ENCODE measurements at regions not wholly inside any gene's neighbourhood (a gene's known extent, or its start where the extent isn't known, plus 50 kb on each side); places are given as distances from the start of the nearest gene placed in this dataset.

DNA sequence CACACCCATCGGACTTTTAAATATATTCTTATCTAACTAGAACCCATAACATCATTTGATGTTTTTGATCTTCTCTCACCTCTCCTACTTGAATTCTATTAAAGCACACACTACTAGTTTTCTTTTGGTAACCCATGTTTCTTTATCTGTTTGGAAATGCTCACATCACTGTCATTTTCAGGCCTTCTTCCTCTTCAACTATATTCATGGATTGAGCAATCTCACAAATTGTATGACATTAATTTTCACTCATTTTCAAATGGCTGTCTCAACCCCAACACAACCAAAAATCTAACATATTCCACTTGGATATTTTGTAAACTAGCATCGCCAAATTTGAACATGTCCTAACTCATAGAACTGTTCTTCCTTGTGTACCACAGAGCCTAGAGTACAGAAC is 488.0 kb upstream of the SEMA3A start:
- DNase-seq (ENCODE audit: low spot score) = no peak

DNA sequence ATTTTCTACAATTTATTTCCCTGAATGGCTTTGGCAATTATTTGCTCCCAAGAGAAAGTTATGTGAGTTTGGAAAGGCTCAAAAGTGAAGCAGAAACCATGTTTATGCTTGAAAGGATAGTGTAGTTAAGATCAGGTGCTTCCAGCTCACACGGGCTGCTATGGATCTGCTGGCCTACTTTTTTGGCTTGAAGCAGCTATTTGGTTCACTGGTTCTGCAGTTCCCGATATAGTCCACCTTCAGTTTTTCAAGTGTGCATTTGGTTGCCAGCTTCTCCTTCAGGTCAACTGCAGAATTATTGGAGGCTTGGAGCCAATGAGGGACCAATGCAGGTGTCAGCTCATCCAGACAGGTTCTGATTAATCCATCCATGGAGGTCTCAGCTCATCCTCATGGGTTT is 484.3 kb upstream of the SEMA3A start:
- no peak for DNase-seq (ENCODE audit: low spot score)

DNA sequence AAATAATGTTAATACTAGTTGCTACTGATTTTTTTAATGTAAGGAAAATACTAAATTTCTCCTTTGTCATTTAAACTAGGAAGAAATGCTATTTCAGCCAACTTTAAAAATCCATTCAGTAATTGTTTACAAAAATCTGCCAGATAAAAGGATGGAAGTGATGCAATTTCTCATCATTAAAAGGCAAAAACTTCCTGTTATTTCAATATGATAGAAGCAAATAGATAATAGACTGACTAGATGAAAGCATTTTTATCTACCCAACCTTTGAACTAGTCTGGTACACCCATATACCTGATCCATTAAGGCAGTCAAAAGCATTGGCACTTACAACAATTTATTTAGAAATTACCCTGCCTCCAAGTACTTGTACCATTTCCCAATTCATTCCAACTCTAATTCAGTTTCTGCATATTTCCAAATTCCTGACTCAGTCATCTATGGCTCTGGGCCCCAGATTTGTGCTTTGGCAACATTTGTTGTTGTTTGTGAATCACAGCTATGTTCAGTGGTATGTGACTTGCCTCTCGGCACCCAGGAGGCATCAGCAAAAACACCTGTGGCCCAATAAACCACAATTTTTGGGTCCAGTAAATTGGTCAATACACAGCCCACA is 482.6 kb upstream of the SEMA3A start:
- no peak for DNase-seq (ENCODE audit: low spot score)

DNA sequence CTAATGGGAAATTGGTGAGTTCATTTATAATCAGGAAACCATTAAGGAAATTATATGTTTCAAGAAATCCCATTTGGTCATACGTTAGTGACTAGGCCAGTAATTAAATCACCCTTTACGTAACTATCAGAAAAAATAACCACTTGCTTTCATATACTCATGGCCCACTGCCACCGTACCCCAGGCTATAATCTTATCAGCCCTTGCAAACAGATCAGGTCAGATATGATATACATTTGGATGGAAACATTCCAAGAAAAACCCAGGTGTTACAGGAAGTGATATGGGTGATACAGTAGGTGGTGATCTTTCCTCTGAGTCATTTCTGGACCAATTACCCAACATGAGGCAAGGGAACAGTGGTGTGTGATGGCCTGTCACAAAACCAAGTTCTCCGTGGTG is 481.0 kb upstream of the SEMA3A start:
- no peak for DNase-seq (ENCODE audit: low spot score)

DNA sequence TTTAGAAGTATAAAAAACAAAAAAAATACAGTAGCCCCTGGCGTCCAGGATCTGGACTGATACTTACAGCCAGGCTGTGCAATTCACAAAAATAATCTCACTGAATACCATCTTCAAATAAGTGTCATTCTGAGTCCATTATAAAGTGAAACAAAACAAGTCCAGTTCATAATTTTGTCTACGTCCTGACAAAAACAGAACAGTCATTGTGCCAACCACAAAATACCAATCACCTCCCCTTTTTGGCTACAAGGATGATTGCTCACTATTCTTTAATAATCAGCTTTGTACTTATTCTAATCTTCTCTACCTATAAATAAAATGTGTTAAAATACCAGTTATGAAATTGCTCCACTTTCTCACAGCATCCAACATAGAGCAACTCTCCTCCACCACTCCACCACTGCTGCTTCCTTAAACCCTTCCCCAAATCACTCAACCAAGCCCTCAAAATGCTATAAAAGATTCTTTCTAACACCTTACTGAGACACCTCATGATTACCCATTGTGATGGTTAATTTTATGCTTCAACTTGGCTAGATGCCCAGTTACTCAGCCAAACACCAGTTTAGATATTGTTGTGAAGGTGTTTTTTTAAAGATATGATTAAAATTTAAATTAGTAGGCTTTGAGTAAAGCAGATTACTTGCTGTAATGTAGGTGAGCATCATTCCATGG is 479.8 kb upstream of the SEMA3A start:
- no peak for DNase-seq (ENCODE audit: low spot score)

DNA sequence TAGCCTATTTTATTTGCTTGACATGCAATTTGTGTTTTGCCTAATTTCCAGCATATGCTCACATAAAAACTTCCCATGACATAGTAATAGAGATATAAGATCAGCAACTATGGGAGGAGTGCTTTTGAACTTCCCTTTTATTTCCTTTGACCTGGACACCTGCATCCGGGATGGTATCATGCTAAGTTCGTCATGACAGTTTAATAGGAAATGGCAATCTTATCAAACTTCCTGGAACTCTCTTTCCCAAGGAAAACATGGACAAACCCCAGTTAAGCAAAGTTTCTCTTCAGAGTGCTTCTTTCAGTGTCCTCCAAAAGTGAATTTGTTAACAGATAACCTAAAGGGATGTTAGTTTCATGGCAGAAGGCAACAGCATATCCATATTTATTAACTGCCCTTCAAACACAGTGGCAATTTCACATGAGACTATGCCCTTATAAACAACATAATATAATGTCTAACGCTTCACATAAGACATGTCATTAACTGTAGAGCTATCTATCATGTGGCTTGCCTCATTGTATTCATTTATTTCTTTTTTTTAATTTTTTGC is 474.7 kb upstream of the SEMA3A start:
- no peak for DNase-seq (ENCODE audit: low spot score)

DNA sequence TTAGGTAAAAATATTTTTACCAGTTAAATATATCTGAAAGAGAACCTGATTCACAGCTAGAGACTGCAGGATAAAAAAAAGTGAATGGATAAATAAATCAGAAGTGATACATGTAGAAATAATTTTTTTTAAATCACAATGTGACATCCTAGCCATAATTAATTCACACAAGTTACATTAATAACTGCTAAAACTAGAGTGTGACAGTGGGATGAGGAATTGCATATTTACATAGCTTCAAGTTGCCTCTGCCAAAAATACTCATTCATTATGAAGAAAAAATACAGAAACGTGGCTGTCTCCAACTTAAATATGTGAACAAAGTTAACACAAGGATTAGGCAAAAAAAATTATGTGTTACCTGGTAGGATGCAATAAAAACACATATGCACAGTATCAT is 473.5 kb upstream of the SEMA3A start:
- no peak for DNase-seq (ENCODE audit: low spot score)

DNA sequence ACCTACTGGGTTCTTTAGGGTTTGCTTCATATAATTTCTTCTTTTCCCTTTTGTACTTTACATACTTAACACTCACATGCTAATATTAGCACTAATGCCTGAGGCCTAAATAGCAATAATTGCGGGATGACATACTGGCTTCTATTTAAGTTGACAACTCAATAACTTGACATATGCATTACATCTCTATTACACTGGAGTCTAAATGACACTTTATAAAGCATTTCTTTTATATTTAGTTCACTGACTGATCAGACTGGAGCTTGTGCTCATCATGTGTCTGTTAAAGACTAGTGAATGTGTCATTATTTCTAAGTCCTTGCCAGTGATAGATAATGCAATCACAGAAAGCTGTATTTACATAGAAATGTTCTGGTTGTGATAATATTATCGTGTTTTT is 472.1 kb upstream of the SEMA3A start:
- DNase-seq (ENCODE audit: low spot score) = no peak

DNA sequence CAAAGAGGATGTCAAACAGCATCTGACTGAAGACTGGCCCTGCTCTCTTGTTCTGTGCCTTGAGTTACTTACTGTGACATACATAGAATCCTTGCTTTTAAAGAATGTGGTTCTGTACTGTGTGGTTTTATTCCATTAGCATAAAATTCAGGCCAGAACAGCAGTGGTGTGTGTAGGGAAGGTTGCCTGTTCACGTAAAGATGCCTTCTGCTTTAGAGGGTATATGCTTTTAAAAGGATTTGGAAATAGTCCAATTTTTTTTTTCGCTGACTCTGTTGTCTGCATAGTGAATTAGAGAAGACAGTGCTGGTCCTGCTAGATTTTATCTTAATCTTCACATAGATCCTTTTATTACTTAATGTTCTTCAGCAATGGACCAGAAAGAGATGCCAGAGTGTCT is 470.8 kb upstream of the SEMA3A start:
- DNase-seq (ENCODE audit: low spot score) = no peak

DNA sequence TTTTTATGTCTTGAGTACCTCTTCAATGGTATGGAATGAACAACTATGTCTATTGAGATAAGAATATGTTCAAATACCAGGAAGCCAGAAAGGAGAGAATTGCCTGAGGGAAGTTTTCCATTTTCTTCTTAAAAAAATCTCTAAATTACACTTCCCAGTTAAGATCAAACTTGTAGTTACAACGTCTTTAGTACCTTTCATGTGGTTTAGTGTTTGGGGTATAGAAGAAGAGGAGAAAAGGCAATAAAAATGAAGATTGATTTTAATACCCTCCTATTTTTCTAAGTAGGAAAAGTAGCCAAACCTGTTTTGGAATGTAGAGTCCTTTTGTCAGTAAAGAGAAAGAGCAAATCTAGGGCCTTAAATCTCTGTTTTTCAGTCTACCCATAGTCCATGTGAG is 470.0 kb upstream of the SEMA3A start:
- no peak for DNase-seq (ENCODE audit: low spot score)

DNA sequence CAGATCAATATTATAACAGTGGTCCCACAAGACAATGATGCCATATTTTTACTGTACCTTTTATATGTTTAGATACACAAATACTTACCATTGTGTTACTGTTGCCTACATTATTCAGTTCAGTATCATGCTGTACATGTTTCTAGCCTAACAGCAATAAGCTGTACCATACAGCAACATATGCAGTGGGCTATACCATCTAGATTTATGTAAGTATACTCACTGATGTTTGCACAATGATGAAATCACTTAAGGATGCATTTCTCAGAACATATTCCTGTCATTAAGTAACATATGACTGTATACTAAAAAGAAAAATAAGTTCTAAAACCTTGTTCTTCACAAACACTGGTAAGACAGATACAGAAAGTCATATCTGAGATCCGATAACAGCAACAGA is 468.6 kb upstream of the SEMA3A start:
- DNase-seq (ENCODE audit: low spot score) = no peak

DNA sequence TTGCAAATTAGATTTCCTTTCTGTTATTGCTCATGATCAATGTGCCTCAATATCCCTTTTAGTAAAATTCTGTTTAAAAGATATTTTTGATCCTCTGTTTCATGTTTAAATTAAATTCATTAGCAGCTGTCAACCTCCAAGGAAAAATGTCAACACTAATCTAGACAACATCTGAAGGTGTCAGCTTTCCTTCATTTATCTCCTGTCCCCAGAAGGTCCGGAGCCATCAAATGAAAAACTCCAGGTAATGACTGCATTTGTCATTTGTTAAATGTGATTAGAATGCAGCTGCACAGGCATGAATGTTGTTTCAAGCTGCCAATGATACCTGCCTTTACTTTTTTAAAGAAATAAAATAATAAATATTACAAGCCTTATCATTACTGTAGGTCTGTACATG is 463.7 kb upstream of the SEMA3A start:
- no peak for DNase-seq (ENCODE audit: low spot score)

DNA sequence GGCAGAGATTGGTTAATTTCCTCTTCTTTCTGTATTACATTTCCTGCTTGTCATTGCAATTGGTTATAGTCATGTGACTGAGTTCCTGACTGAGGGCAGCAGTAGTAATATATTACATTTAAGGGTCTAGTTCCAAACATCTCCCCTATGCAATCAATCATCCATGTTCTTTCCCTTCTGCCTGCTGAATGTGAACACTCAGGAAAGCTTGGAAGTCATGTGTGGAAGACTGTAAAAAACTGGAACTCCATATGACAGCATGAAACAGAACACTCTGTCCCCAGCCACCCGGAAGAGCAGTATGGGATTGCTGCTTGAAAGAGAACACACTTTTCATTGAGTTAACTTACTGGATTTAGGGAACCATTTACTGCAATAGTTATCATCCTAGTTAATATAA is 459.7 kb upstream of the SEMA3A start:
- DNase-seq (ENCODE audit: low spot score) = no peak

DNA sequence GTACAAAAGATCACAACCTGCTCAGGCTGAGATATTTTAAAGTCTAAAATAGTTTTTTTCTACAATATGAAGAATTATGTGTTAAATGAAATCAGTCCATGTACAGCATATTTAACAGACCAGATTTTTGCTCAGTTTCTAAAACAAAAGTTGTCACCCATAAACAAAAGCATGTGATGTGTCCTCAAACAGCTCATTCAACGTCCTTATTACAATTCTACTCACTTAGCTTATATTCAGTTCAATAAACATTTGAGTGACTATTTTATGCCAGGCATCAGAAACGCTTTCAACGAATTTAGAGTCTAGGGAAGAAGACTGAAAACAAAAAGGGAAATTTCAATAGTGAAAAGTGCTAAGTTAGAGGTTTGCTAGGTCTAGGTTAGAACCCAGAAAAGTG is 457.3 kb upstream of the SEMA3A start:
- DNase-seq (ENCODE audit: low spot score) = no peak

DNA sequence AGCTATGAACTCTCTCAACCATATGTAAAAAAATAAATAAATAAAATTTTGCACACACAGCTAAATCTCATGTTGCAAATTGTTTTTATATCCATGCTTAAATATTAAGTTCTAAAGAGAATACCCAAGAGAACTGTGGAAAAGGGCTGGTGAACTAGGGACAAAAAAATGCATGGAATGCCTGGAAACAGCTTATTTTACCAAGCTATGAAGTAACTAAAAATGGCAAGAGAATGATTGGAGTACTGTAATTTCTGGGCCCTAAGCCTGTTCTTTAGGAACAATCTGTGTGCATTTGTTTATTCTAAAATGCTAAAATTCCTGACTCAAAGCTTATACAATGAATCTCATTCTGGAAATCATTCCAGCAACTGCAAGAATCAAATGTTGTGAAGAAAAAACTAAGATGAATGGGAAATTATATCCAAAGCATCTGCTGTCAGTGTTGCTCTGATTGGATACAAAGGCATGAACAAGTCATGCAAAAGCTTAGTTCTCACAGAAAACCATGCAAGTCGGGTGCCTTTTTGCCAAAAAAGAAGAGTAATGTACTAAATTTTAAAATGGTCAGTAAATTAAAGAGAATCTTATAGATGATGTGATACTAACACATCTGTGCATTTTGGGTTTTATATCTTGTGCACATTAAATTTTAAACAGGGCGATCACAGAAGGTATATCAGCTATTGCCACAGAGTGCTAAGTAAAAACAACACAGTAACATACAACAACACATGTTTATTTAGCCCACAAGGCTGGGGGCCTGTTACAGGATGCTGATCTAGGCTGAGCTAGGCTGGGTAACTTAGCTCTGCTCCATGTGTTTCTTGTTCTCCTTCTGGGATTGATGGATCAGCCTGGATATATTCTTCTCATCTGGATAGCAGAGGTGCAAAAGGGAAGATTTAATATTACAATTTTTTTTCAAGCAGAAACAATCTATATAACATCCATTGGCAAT is 453.5 kb upstream of the SEMA3A start:
- no peak for DNase-seq (ENCODE audit: low spot score)

DNA sequence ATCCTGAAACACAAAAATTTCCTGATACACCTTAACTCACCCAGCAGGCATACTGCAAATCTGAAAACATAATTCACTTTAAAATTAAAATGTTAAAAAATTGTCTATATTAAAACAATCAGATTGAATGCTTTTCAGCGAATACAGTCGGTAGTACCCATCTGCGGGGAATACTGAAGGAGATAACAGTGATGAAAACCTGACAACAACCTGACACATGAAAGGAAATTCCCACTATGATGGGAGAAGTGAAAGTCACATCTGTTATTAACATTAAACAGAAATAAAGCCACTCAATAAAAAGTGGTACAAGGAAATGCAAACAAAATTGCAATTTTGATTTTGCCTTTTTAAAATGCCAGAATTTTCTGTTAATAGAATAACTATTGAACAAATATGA is 448.0 kb upstream of the SEMA3A start:
- no peak for DNase-seq (ENCODE audit: low spot score)

DNA sequence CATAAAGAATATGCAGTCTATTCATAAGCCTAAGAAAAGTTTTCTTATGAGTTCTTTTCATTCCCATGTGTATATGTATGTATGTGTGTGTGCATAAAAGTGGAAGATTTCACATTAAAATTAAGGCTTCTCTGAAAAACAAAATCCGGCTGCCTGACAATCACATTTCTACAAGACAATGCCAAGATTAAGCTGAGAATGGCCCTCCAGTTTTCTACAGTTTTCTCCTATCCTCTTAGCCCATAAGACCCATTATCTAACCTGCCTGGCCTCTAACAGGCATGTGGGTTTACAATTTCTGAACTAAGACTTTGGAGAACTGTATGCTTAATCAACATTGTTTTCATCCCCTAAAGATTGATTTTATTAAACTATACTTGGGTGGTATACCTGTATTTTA is 446.0 kb upstream of the SEMA3A start:
- DNase-seq (ENCODE audit: low spot score) = no peak

DNA sequence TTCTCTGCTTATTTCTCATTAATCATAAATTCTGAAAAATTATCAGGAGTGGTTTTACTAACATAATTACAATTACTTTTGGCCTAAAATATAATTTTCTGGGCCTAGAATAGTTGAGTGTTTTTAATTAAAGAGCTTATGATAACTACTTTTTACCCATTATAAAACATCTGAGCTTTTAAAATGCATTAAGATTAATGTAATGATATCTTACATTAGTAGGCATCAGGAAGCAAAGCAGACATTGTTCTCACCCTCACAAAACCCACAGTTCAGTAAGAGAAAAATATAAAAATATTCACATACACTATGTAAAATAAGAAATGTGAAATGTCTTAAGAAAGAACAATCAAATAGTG is 443.7 kb upstream of the SEMA3A start:
- no peak for DNase-seq (ENCODE audit: low spot score)

DNA sequence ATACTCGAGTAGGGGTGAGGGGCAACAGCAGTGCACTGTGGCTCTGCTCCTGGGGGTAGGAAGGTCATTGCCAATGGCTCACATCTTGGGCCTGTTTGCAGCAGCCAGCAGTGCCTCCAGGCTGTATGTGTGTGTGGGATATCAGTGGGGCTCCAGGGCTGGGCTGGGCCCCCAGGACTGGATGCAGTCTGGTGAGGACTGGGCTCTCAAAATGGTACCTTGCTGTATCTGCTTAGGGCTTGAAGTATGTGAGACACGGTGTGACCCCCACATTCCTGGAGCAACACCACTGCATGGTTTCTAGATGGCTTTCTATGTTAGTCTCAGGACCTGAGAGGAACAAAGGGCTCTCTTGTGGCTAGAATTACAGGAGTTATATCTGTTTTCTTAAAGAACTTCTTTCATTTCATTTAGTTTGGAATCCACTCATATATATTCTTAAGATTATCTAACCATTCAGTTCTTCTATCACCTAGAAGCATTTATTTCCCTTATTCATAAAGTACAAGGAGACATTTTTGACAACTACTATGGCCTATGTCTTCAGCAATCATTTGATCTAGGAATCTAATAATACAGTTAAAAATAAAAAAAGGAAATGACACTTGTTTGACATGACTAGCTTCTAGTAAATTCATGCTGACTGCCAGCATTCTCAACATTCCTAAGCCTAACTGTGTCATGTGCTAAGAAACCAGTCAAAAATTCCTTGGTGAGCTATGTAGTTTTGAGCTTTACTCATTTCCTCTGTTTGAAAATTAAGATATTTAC is 443.2 kb upstream of the SEMA3A start:
- no peak for DNase-seq (ENCODE audit: low spot score)

DNA sequence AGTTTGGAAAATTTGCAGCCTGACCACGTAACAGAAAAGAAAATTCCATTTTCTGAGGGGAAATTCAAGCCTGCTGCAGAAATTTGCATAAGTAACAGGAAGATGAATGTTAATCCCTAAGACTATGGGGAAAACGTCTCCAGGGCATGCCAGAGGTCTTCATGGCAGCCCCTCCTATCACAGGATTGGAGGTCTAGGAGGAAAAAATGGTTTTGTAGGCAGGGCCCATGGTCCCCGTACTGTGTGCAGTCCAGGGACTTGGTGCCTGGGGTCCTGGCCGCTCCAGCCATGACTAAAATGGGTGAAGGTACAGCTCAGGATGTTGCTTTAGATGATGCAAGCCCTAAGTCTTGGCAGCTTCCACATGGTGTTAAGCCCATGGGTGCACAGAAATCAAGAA is 437.3 kb upstream of the SEMA3A start:
- no peak for DNase-seq (ENCODE audit: low spot score)

DNA sequence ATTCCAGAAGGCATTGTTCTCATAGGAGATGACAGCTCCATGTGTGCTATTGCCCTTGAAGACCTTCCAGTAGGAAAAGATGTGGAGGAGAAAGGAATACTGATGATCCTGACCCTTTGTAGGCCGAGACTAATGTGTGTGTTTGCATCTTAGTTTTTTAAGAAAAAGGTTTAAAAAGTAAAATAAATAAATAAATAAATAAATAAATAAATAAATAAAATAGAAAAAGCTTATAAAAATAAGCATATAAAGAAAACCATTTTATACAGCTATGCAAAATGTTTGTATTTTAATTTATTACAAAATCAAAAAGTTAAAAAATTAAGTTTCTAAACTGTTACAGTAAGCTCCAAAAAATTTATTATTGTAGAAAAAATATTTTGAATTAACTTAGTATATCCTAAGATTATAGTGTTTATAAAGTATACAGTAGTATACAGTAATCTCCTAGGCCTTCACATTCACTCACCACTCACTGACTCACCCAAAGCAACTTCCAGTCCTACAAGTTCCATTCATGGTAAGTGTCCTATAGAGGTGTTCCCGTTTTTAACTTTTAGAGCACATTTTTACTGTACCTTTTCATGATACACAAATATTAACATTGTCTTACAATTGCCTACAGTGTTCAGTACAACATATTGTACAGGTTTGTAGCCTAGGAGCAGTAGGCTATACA is 435.2 kb upstream of the SEMA3A start:
- no peak for DNase-seq (ENCODE audit: low spot score)

Measured in ureter (tissue), 1 donor.